GM18499 (cell line): ENCODE measurements at regions not wholly inside any gene's neighbourhood (a gene's known extent, or its start where the extent isn't known, plus 50 kb on each side); places are given as distances from the start of the nearest gene placed in this dataset.
"Not testable (repeated sequence)": the region's sequence is repeated elsewhere in the genome, so short reads cannot be mapped to it uniquely, and the experiment has no call there.

Source experiments
- ATAC-seq: cut with Tn5 transposase; IDR thresholded peaks from one replicate; pipeline ENCODE4 v1.9.1; 2021; ENCODE audit warnings: moderate number of reproducible peaks; ENCODE audit not compliant: insufficient read depth, unreplicated experiment

DNA sequence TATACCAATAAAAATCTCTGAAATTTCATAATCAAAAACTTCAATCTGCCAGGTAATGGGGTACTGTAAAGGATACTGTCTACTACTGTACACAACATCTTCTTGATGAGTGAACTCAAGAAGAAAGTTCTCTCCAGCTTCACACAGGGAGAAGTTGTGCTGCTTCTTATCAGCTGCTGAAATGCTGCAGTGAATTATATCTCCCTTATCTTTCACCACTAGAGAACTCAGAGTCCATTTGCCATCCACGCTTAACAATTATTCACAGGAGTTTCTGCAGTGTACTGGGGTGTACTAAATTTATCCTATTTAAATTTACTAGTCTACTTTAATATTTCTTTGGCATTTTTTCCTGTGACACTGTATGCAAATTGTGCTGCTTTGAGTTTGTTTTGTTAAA is 384.8 kb downstream of the TFAP2B start:
- ATAC-seq = no peak

DNA sequence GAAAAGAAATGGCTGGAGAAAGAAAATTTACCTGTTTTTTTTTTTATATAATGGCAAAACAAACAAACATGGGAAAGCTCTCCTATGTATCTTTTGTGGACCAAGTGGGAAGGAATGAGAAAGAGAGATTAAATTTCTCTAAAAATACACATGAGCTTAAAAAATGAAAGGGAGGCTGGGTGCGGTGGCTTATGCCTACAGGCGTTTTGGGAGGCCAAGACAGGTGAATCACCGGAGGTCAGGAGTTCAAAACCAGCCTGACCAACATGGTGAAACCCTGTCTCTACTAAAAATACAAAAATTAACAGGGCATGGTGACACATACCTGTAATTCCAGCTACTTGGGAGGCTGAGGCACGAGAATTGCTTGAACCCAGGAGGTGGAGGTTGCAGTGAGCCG is 388.0 kb downstream of the TFAP2B start:
- not testable (repeated sequence) for ATAC-seq

DNA sequence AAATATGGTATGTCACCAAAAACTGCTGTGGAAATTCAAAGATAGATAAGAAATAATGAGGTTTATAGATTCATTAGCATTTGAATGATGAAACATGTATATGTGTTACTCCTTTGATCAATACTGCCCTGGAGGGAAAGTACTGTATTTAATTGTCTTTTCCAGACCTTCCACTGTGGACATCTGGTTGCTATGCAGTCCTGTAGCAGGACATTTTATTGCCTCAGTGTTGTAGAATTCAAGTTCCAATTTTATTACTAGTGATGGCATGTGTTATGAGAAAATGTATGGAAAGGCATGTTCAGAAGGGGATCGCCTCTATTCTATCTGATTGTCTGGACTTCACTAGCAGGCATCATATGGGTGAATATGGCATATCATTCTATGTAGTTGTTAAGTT is 391.0 kb downstream of the TFAP2B start:
- no peak for ATAC-seq

DNA sequence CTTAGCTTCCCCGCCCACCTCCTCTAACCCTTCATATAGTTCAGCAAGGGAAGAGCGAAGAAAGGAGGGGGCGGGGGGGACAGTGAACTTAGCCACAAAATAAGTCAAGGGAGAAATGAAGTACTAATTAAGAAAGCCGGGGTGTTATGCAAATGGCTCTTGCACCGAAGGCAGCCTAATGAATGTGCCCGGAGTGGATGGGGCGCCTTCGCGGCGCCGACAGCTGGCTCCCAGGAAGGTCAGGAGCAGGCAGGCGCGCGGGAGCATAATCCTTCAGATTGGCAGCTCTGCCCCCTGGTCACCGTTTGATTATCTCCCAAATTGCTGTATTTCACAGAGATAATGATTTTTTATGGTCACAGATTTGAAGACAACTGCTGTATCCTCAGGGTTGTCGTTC is 395.1 kb downstream of the TFAP2B start:
- ATAC-seq = no peak

DNA sequence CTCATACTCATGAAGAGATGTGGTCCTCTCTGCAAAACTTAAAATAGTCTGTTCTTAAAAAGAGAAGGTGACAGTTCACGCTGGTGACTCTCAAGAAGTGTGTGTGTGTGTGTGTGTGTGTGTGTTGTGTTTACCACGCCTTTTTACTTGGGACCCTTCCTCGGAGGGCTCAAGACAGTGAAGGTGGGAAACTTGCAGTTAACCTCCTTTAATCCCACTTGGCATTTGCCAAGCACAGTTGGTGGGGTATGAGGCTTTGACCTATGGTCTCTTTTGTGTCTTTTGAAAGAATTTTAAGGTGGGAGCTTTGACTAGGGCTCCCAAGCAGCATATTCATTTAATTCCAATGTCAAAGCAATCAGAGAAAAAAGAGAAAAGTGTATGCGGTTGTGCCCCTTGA is 395.8 kb downstream of the TFAP2B start:
- no peak for ATAC-seq

DNA sequence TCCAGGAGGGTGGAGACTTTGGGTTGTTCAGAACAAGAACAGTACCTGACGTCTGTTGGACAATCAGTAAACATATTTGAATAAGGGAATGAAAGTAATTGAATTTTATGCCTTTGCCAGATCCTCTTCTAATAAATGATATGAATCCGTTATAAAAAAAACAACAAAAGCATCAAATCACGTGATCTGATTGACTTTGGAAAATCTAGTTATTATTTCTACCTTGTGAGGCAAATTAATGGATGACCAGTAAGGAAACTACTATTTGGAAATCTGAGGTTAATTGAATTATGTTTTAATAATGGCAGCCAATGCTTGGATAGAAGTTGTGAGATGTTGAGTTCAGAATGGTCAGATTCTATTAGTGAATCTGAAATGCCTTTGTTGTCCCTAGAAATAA is 399.5 kb downstream of the TFAP2B start:
- ATAC-seq = no peak

DNA sequence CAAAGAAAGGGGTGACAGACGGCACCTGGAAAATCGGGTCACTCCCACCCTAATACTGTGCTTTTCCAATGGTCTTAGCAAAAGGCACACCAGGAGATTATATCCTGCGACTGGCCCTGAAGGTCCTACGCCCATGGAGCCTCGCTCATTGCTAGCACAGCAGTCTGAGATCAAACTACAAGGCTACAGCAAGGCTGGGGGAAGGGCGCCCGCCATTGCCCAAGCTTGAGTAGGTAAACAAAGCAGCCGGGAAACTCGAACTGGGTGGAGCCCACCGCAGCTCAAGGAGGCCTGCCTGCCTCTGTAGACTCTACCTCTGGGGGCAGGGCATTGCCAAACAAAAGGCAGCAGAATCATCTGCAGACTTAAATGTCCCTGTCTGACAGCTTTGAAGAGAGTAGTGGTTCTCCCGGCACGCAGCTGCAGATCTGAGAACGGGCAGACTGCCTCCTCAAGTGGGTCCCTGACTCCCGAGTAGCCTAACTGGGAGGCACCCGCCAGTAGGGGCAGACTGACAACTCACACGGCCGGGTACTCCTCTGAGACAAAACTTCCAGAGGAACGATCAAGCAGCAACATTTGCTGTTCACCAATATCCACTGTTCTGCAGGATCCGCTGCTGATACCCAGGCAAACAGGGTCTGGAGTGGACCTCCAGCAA is 406.0 kb downstream of the TFAP2B start:
- ATAC-seq = not testable (repeated sequence)

DNA sequence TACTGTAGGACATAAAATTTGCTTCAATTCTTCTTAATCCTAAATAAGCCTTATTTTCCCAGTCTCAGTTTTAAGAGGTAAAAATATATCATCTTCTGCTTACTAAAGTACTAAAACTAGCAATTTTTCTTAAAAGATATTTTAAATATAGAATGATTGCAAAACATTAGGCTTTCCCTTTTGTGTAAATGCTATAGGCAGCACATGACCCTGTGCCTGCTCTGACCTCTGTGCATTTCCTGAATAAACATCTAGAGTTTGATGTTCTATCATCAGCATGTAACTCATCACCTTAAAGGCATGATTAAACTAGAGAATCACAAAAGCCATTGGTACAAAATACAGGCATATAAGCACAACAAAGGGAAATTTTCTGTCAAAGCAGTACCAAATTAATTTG is 422.7 kb downstream of the TFAP2B start:
- ATAC-seq = no peak

DNA sequence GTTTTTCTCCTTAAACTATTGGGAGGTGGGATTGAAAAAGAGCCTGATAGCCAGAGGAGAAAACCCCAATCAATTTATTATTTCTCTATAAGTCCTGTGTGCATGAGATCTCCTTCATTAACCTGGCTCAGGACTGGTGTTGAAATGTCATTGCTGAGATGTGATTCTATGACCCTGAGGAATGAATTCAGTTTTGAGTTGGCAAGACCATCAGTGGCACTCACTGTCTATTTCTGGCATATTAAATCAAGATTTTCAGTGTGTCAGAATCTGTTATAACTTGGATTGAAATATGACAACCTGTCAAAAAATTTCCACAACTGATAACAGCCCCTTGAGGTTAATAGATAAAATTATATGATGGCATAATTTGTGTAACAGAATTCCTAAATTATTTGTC is 431.1 kb downstream of the TFAP2B start:
- ATAC-seq = no peak

DNA sequence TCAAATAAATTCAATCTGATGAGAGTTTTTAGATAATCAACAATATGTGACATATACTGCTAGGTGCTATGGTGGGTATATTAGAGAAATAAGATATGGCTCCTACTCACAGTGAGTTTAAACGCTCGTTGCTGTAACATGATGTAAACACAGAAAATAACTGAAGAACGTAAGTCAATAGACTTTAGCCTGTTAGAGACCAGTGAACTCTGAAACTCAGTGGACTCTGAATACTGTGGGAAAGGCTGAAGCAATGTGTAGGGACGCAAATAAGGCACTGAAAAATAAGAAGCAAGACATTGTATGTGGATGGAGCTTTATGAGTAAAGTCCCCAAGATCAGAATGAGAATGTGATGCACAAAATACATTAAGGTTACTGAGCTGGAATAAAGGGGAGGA is 431.6 kb downstream of the TFAP2B start:
- ATAC-seq = no peak

DNA sequence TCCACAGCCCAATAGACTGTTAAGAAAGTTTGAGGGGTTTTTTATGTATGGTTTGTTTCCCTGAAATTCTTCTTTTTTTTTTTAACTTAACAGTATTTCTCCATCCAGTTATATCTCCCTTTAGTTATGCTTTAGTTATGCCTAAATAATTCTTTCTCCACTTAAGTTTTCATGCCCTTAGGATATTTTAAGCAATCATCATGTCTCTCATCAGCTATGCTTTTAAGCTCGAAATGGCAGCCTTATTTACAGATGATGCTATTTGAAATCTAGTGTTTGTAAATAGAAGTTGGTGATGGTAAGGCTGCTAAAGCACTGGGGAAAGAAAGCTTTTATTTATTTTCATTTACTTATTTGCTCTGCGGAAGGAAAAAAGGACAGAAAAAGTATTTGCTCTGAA is 439.3 kb downstream of the TFAP2B start:
- no peak for ATAC-seq

DNA sequence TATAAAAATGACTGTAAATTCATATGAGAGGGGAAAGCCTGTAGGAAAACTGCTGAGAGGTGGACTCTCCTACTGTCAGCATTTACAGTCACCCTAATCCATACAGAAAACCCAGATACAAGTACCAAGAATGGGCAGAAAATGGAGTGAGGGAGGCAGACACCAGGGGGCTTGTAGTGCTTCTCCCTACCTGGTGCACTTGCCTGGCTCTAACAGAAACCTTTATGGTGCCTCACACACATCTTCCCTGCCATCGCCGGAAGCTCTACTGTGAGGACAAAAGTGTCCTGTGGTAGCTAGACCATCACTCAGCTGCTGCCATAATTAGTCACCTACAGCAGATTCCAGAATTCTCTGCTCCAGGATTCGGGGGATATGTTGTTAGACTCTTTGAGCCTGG is 441.3 kb downstream of the TFAP2B start:
- no peak for ATAC-seq

DNA sequence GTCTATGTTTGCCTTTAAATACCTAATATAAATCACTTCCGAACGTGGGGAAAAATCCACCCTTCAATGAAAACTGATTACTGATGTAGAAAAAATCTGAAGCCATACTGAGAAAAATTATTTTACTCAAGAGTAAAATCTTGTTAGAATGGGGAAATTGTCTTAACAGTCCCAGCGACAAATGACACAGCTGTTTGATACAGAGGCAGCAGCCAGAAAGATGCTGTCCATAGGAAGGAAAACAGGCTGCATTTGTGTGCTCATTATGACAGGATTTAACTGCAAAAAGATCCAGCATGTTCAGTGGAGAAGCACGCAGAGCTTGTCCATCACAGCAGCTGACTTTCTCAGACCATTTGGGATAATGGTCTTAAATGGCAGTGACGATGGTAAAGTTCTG is 443.0 kb downstream of the TFAP2B start:
- no peak for ATAC-seq

DNA sequence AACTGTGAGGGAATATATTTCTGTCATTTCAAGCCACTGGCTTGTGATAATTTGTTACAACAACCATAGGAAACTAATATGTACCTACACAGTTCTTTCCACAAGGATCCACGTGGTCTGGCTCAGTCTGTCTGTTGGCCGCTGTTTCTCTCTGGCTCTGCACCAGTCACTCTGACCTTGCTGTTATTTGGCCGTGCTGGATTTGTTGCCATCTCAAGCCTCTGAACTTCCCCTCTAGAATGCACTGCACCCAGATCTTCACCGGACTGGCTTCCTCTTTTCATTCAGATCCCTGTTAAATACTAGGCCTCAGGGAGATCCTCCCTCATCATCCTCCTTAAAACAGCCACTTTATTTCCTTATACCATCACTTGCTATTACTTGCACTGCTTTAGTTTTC is 446.8 kb downstream of the TFAP2B start:
- ATAC-seq = no peak

DNA sequence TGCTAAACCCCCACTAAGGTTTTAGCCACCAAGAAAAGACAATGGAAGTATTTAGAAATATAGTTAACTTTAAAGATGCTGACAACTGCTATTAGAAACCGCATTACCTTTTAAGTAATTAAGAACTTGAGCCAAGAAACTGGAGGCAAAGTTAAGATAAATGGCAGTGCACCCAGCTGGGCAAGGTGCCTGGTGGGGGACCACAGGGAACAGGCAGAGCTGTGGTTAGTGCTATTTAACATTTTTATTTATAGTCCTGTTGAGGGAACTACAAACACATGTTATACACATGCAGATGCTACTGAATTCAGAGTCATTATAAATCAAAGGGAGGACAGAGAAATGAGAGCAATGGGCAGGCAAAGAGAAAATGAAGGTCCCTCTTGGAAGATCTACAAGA is 447.9 kb downstream of the TFAP2B start:
- no peak for ATAC-seq

DNA sequence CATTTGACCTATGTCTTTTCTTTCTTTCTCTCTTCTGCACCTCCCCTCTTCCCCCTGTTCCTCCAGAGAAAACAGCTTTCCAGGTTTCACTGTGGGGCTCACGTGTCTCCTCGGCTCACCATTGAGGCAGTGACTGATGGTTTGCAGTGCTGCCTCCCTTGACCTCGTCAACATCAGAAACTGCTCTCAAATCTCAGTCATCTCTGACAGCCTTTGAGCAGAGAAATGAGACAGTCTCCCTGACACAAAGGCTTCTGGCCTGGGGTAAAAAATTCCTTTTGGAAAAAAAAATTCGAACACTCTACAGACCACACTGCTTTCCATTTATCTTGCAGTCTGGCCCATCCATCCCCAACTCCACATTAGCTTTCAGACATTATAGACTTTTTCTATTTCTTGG is 450.0 kb downstream of the TFAP2B start:
- ATAC-seq = no peak

DNA sequence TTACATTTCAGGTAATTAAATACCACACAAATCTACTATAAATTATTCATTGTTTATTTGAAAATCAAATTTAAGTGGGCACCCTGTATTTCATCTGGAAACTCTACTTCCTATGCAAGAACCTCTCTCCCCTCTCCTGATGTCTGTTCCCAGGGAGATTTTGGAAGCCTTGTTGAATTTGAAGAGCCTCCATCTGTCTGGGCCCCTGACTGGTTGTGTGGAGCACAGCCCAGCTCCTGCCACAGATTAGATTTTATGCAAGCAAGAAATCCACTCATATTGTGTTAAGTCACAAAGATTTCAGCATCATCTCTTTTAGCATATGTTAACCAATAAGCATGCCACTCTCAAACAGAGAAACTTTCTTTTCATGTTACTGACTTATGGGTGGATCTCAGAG is 451.2 kb downstream of the TFAP2B start:
- ATAC-seq = no peak

DNA sequence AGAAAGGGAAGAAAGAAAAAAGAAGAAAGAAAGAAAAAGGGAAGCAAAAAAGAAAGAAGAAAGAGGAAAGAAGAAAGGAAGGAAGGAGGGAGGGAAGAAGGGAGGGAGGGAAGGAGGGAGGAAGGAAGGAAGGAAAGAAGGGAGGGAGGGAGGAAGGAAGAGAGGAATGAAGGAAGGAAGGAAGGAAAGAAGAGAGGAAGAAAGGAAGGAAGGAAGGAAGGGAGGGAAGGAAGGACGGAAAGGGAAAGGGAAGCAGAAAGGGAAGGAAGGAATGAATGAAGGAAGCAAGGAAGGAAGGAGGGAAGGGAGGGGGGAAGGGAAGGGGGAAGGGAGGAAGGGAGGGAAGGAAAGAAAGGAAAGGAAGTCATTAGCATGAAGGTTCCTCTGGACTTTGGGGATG is 452.9 kb downstream of the TFAP2B start:
- no peak for ATAC-seq

DNA sequence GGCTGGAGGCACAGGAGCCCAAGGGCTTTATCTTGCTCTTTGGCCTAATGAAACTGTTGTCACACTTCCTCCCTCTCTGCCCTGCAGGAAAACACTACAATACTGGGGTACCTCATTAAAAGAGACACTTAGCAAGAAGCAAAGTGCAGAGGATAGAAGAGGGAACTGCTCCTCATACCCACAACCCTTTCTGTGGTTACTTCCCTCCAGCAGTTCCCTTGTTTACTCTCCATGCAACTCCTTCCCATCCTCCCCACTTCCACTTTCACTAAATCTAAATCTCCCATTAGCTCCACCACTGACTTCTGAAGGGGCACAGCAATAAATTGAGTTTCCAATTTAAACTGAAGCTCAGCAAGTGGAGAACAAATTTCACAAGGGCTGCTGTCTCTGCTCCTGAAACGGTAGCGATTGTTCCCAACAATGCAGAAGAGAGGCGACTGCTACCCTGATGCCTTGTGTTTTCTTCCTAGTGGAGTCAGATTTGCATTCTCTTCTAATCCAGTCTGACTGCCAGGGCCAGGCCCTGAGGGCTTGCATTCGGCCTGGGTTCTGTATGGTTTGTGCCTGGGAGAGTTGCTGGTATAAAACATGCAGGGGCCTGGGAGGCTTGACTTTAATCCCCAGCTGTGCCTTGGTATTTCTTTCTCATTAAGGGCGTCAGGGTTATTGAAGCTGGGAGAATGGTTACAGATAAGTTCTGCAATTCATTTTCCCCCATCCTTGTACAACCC is 454.7 kb downstream of the TFAP2B start:
- ATAC-seq = no peak

DNA sequence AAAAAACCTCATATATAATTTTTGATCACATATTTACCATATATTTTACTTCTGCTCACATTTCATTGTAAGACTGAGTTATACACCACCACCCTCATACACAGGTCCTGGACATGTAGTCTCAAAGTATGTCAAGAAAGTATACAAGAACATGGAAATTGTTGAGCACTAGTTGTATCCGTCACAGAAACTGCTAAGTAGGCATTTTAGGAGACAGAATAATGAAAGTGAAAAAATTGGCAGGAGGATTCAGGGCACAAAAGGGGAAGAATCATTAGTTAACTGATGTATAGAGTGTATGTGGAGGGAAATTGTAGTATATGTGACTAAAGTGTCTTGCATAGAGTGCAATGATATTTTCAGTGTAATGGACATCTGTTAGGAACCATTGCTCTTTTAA is 458.8 kb downstream of the TFAP2B start:
- no peak for ATAC-seq

DNA sequence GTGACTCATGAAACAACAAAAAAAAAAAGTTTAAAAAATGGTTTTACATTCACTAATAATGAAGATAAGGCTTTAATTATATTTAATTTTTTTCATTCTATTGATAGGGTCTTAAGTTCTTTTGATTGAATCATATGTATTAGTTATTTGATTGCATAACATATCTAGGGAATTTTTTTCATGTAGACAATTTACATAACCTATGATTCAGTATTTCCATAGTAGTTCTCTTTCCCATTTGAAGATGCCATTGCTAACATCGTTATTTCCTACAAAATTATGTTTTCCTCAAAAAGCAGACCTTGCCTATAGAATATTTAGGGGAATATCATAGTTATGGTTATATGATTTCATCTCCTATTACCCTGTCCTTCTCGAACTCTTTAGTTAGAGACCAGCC is 463.4 kb downstream of the TFAP2B start:
- no peak for ATAC-seq

DNA sequence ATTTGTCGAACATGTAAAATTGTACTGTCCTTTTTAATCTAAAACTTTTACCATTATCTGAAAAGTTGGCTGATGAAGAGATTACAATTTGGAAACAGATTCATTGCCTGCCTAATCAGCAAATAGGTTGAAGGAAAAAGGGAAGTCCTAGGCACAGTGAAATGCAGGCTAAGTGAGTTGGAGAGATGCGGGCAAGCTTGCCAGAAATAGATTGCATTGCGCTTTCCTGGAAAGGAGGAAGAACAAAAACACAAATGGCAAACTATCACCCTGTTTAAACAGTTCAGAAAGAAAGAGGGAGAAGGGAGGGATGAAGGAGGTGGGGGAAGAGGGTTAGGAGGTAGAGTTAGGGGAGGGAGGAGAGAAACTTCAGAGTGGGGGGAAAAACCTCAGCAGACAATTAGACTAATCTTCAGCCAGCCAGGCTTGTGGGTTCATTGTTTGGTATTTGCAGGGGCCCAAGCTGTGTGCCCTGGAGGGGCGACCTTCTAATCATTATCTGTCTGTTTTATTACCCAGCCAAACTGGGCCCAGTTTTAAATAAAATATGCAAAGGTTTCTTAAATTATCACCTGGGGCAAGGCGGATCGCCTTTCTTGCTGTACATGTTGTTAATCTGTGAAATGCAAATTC is 465.2 kb downstream of the TFAP2B start:
- no peak for ATAC-seq
